ENCODE measurements at regions not wholly inside any gene's neighbourhood (a gene's known extent, or its start where the extent isn't known, plus 50 kb on each side); places are given as distances from the start of the nearest gene placed in this dataset.

GRCh38 chr1:229781453-229781852, 155.4 kb downstream of the URB2 start:
- no peak for DNase-seq (ENCODE audit: low read depth)
- peak; percentile 27 for TF ChIP-seq CTCF (IDR thresholded peaks at IDR 0.05; ENCODE audit: low read depth, low read length, missing control alignments)
- H3K4me3 ChIP-seq (ENCODE audit: low read depth, low read length), result no peak overlapping the region

DNA sequence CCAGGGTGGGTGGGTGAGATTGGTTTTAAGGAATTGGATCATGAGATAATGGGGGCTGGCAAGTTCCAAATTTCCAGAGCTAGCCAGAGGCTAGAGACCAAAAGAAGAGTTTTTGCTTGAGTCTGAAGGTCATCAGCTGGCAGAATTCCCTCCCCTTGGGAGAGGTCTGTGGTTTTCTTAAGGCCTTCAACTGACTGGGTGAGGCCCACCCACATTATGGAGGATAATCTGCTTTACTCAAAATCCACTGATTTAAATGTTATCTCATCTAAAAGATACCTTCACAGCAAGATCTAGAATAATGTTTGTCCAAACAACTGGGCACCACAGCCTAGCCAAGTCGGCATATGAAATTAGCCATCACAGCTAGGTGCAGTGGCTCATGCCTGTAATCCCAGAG, 156.4 kb downstream of the URB2 start:
- no peak for TF ChIP-seq CTCF (IDR thresholded peaks at IDR 0.05; ENCODE audit: low read depth, low read length, missing control alignments)
- no peak for DNase-seq (ENCODE audit: low read depth)
- H3K4me3 ChIP-seq (ENCODE audit: low read depth, low read length), result no peak overlapping the region

DNA sequence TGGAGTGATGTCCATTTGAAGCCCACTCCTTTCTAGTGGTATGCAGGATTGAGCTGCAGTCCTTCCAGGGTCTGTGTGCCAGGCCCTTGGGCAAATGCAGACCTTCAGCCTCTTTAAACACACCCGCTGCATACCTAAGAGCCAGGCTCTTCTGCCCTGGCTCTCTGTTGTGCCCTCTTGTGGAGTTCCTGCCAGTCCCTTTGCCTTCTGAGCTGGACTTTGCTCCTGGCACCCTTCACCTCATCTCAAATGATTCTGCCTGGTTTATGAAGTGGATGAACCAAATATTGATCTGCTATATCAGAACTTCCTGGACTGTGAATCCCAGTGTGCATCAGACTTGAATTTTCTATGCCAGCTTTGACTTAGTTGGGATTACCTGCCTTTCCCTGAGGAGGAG, 158.8 kb downstream of the URB2 start:
- DNase-seq (ENCODE audit: low read depth), result no peak
- H3K4me3 ChIP-seq (ENCODE audit: low read depth, low read length), result no peak overlapping the region
- TF ChIP-seq CTCF (IDR thresholded peaks at IDR 0.05; ENCODE audit: low read depth, low read length, missing control alignments), result no peak

GRCh38 chr1:229786974-229787610, 161.0 kb downstream of the URB2 start:
- no peak for TF ChIP-seq CTCF (IDR thresholded peaks at IDR 0.05; ENCODE audit: low read depth, low read length, missing control alignments)
- H3K4me3 ChIP-seq (ENCODE audit: low read depth, low read length), result no peak overlapping the region
- no peak for DNase-seq (ENCODE audit: low read depth)

- H3K4me3 ChIP-seq (ENCODE audit: low read depth, low read length), result no peak overlapping the region
- no peak for TF ChIP-seq CTCF (IDR thresholded peaks at IDR 0.05; ENCODE audit: low read depth, low read length, missing control alignments)
- DNase-seq (ENCODE audit: low read depth), result no peak
Measured at GRCh38 chr1:229788004-229788403, 162.0 kb downstream of the URB2 start.

DNA sequence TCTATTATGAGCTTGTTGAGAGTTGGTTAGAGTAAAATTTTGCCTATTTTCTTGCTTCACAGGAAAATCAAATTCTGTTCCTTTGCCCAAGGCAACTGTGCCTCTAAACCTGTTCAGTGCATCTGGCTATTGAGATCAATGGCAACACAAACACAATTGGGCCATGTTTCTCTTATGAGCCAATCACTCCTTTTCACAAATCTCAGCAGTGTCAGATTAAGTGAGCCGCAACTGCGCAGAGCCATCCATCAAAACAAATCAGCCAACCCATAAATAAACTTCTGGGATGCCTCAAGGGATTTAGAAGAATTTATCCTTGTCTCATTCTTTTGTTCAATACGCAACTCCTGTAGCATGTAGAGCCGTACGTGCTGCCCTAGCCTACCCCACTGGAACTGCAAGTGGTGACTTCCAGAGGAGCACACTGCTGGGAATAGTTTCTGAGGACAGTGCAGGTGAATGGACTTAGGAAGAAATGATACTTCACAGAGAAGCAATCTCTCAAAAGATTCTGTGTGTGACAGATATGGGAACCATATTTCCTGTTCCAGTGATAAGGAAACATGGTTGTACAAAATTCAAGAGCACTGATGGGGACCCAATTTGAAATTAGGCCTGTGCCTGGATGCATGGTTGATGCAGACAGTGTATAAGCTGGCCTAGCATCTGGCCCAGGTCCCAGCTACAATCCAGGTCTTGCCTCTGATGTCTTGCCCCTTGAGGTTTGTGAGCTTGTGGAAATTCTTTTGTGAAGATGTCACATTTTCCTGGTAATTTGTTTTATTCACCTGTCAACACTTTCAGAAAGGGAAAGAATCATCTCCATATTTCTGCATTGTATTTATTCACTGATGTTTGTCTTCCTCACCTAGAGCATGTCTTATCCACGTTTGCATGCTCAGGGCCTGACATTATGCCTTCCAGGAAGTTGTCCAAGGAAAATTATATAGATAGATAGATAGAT, 166.2 kb downstream of the URB2 start:
- DNase-seq (ENCODE audit: low read depth), result no peak
- TF ChIP-seq CTCF (IDR thresholded peaks at IDR 0.05; ENCODE audit: low read depth, low read length, missing control alignments), result no peak
- H3K4me3 ChIP-seq (ENCODE audit: low read depth, low read length), result no peak overlapping the region

All from GM12864 (cell line).